ENCODE measurements at regions not wholly inside any gene's neighbourhood (a gene's known extent, or its start where the extent isn't known, plus 50 kb on each side); places are given as distances from the start of the nearest gene placed in this dataset.

GRCh38 chr2:37427241-37427640 lies 82.8 kb downstream of the QPCT start:
- TF ChIP-seq CTCF (IDR thresholded peaks at IDR 0.05; ENCODE audit: poor library complexity) (no peak), EZH2 (IDR thresholded peaks at IDR 0.05; ENCODE audit: borderline replicate concordance) (no peak)
